ENCODE measurements at regions not wholly inside any gene's neighbourhood (a gene's known extent, or its start where the extent isn't known, plus 50 kb on each side); places are given as distances from the start of the nearest gene placed in this dataset.
"Not testable (repeated sequence)": the region's sequence is repeated elsewhere in the genome, so short reads cannot be mapped to it uniquely, and the experiment has no call there.

DNA sequence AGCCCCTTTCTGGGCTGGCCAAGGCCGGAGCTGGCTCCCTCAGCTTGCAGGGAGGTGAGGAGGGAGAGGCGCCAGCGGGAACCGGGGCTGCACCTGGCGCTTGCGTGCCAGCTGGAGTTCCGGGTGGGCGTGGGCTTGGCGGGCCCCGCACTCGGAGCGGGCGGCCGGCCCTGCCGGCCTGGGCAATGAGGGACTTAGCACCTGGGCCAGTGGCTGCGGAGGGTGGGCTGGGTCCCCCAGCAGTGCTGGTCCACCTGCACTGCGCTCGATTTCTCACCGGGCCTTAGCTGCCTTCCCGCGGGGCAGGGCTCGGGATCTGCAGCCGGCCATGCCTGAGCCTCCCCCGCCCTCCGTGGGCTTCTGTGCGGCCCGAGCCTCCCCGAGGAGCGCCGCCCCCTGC is 331.5 kb upstream of the KYNU start:
- peaks cover 0 to 11% of the 10 kb centered on the region in 2 experiments; a peak in 1 of 4 replicates for H3K4me1 ChIP-seq (ENCODE audit: control insufficient read depth in 1 of 2, insufficient read depth in 2 of 2, low read depth in 1 of 2, low read length in 1 of 2)
- H3K27ac ChIP-seq (ENCODE audit: low read depth in 2 of 2, low read length in 1 of 2); H3K4me3 ChIP-seq (ENCODE audit: low read depth in 2 of 2, low read length in 1 of 2); H3K9ac ChIP-seq; H3F3A ChIP-seq (replicated peaks; ENCODE audit: insufficient read depth); H3K4me2 ChIP-seq; H3K9me3 ChIP-seq; H2AFZ ChIP-seq (ENCODE audit: low read depth); CTCF ChIA-PET; POLR2A ChIA-PET; H3K9me2 ChIP-seq; H3K36me3 ChIP-seq (replicated peaks in 1 of 2; ENCODE audit: control insufficient read depth in 1 of 2, insufficient read depth in 2 of 2, low read length in 1 of 2); H3K27me3 ChIP-seq (ENCODE audit: insufficient read depth); H3K79me2 ChIP-seq (ENCODE audit: insufficient read depth); DNase-seq; H4K20me1 ChIP-seq (ENCODE audit: insufficient read depth): not testable (repeated sequence)
- 80% methylated on average over 1 of the region's 30 CpGs for WGBS (ENCODE audit: low lambda C conversion rate)

DNA sequence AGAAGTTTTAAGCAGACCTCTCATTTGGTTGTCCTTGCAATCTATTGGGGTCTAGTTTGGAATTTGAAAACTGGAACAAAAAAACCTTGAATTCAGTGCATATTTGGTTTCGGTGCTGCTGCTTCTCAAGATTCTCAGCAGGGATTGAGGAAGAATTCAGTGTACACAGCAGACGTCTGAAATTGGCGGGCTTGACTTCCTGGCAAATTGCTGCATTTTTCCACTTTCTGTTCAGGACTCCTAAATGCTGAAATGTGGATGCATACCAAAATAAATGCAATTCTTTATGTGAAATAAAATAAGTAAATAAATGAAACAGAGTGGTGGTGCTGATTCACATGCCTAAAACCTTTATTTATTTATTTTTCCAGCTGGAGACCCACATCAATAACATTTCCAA is 332.4 kb upstream of the KYNU start:
- Histone ChIP-seq H3K9ac (no peak overlapping the region), H3K27me3 (ENCODE audit: insufficient read depth) (no peaks in the 10 kb centered on the region), H3K4me1 (ENCODE audit: control insufficient read depth in 1 of 2, insufficient read depth in 2 of 2, low read depth in 1 of 2, low read length in 1 of 2) (peaks cover 0 to 12% of the 10 kb centered on the region in 2 experiments; a peak in 1 of 4 replicates), H2AFZ (ENCODE audit: low read depth) (no peak overlapping the region), H3K9me3 (no peaks in the 10 kb centered on the region), H3K4me2 (no peak overlapping the region), H3K4me3 (ENCODE audit: low read depth in 2 of 2, low read length in 1 of 2) (no peak overlapping the region), H3K27ac (ENCODE audit: low read depth in 2 of 2, low read length in 1 of 2) (no peak overlapping the region), H3K36me3 (replicated peaks in 1 of 2; ENCODE audit: control insufficient read depth in 1 of 2, insufficient read depth in 2 of 2, low read length in 1 of 2) (no peaks in the 10 kb centered on the region), H3F3A (replicated peaks; ENCODE audit: insufficient read depth) (no peaks in the 10 kb centered on the region), H3K9me2 (no peaks in the 10 kb centered on the region), H4K20me1 (ENCODE audit: insufficient read depth) (no peaks in the 10 kb centered on the region), H3K79me2 (ENCODE audit: insufficient read depth) (no peaks in the 10 kb centered on the region)
- ChIA-PET CTCF (no interaction called here), POLR2A (no interaction called here)
- no peak for DNase-seq
- TF ChIP-seq MEF2A (IDR thresholded peaks at IDR 0.05; ENCODE audit: borderline replicate concordance, low read depth): no peak
- WGBS (ENCODE audit: low lambda C conversion rate): 72% methylated on average over 3 of the region's 3 CpGs

DNA sequence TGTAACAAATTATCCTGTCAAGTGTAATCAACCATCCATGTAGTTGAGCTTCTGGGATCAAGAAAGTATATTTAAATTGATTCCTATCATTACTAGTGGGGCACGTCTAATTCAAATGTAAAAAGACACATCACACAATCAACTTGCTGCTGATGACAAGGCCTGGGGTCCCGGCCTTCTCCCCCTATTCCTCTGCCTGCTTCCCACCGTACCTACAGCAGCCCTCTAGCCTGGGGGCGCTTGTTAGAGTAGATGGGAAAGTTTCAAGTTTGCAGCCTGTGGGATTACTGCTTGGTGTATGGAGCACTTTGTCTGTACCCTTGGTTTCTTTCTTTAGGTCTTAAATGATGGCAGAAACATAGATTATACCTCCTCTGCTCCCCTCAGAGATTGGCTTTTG is 333.3 kb upstream of the KYNU start:
- Histone ChIP-seq H3K4me1 (ENCODE audit: control insufficient read depth in 1 of 2, insufficient read depth in 2 of 2, low read depth in 1 of 2, low read length in 1 of 2) (peaks cover 0 to 12% of the 10 kb centered on the region in 2 experiments; a peak in 1 of 4 replicates), H2AFZ (ENCODE audit: low read depth) (no peak overlapping the region), H4K20me1 (ENCODE audit: insufficient read depth) (no peaks in the 10 kb centered on the region), H3K4me3 (ENCODE audit: low read depth in 2 of 2, low read length in 1 of 2) (no peak overlapping the region), H3K4me2 (no peak overlapping the region), H3K9me2 (no peaks in the 10 kb centered on the region), H3K27ac (ENCODE audit: low read depth in 2 of 2, low read length in 1 of 2) (no peak overlapping the region), H3K9me3 (no peaks in the 10 kb centered on the region), H3F3A (replicated peaks; ENCODE audit: insufficient read depth) (no peaks in the 10 kb centered on the region), H3K9ac (no peak overlapping the region), H3K79me2 (ENCODE audit: insufficient read depth) (no peaks in the 10 kb centered on the region), H3K27me3 (ENCODE audit: insufficient read depth) (no peaks in the 10 kb centered on the region), H3K36me3 (replicated peaks in 1 of 2; ENCODE audit: control insufficient read depth in 1 of 2, insufficient read depth in 2 of 2, low read length in 1 of 2) (no peaks in the 10 kb centered on the region)
- no peak for DNase-seq
- 40% methylated on average over 4 of the region's 4 CpGs for whole genome bisulfite sequencing (ENCODE audit: low lambda C conversion rate)
- ChIA-PET CTCF (no interaction called here), POLR2A (no interaction called here)
- no peak for TF ChIP-seq TAF1 (IDR thresholded peaks at IDR 0.05; ENCODE audit: borderline replicate concordance, low read depth, low read length)

DNA sequence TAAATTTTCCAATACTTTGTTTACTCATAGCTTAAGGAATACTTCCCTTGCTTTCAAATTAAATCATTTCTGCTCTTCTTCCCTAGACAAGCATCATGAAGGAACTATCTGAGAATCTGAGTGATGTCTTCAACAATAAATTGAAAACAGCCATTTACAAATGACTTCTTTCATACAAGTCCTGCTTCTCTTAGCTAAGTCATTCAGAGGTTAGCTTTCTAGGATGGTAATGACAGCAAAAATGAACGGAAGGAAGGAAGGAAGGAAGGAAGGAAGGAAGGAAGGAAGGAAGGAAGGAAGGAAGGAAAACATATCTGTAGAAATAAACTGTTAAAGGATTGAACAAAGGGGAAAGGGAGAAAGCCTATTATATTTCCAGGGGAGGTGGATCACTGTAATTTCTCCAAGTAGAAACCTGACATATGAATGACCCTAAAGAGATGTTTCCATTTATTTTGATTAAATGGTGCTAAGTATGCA is 335.0 kb upstream of the KYNU start:
- H3K9ac ChIP-seq: no peak overlapping the region
- H3K79me2 ChIP-seq (ENCODE audit: insufficient read depth): no peaks in the 10 kb centered on the region
- no peaks in the 10 kb centered on the region for H3K27me3 ChIP-seq (ENCODE audit: insufficient read depth)
- H3K4me3 ChIP-seq (ENCODE audit: low read depth in 2 of 2, low read length in 1 of 2): no peak overlapping the region
- no peaks in the 10 kb centered on the region for H3K9me2 ChIP-seq
- H4K20me1 ChIP-seq (ENCODE audit: insufficient read depth): no peaks in the 10 kb centered on the region
- H3K4me1 ChIP-seq (ENCODE audit: control insufficient read depth in 1 of 2, insufficient read depth in 2 of 2, low read depth in 1 of 2, low read length in 1 of 2): peaks cover 0 to 12% of the 10 kb centered on the region in 2 experiments; a peak in 1 of 4 replicates
- no peaks in the 10 kb centered on the region for H3K9me3 ChIP-seq
- no peak for DNase-seq
- ChIA-PET CTCF (interaction anchor here (0.5 kb wide), 1 partner anchor 41 kb away, joined by 4 read pairs; no protein-coding TSS in a partner anchor), POLR2A (no interaction called here)
- no peak overlapping the region for H3K27ac ChIP-seq (ENCODE audit: low read depth in 2 of 2, low read length in 1 of 2)
- no peak overlapping the region for H3K4me2 ChIP-seq
- no peaks in the 10 kb centered on the region for H3F3A ChIP-seq (replicated peaks; ENCODE audit: insufficient read depth)
- H3K36me3 ChIP-seq (replicated peaks in 1 of 2; ENCODE audit: control insufficient read depth in 1 of 2, insufficient read depth in 2 of 2, low read length in 1 of 2): no peaks in the 10 kb centered on the region
- WGBS (ENCODE audit: low lambda C conversion rate): 32% methylated on average over 1 of the region's 1 CpG
- no peak overlapping the region for H2AFZ ChIP-seq (ENCODE audit: low read depth)
- TF ChIP-seq RFX5 (IDR thresholded peaks at IDR 0.05; ENCODE audit: low read length): no peak
- TF ChIP-seq RXRA (IDR thresholded peaks at IDR 0.05; ENCODE audit: borderline replicate concordance, low read depth): no peak
- TF ChIP-seq, protein P1, sequence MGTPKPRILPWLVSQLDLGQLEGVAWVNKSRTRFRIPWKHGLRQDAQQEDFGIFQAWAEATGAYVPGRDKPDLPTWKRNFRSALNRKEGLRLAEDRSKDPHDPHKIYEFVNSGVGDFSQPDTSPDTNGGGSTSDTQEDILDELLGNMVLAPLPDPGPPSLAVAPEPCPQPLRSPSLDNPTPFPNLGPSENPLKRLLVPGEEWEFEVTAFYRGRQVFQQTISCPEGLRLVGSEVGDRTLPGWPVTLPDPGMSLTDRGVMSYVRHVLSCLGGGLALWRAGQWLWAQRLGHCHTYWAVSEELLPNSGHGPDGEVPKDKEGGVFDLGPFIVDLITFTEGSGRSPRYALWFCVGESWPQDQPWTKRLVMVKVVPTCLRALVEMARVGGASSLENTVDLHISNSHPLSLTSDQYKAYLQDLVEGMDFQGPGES (IDR thresholded peaks at IDR 0.05; ENCODE audit: low read depth, low read length): no peak
- no peak for TF ChIP-seq TAF1 (IDR thresholded peaks at IDR 0.05; ENCODE audit: borderline replicate concordance, low read depth, low read length)
- TF ChIP-seq, protein P2, sequence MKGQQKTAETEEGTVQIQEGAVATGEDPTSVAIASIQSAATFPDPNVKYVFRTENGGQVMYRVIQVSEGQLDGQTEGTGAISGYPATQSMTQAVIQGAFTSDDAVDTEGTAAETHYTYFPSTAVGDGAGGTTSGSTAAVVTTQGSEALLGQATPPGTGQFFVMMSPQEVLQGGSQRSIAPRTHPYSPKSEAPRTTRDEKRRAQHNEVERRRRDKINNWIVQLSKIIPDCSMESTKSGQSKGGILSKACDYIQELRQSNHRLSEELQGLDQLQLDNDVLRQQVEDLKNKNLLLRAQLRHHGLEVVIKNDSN (IDR thresholded peaks at IDR 0.05; ENCODE audit: borderline replicate concordance, low read depth): no peak
- TF ChIP-seq, protein P3, sequence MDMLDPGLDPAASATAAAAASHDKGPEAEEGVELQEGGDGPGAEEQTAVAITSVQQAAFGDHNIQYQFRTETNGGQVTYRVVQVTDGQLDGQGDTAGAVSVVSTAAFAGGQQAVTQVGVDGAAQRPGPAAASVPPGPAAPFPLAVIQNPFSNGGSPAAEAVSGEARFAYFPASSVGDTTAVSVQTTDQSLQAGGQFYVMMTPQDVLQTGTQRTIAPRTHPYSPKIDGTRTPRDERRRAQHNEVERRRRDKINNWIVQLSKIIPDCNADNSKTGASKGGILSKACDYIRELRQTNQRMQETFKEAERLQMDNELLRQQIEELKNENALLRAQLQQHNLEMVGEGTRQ (IDR thresholded peaks at IDR 0.05; ENCODE audit: borderline replicate concordance, low read depth, low read length): no peak
- TF ChIP-seq NFIC (IDR thresholded peaks at IDR 0.05; ENCODE audit: borderline replicate concordance): no peak
- TF ChIP-seq, protein P4, sequence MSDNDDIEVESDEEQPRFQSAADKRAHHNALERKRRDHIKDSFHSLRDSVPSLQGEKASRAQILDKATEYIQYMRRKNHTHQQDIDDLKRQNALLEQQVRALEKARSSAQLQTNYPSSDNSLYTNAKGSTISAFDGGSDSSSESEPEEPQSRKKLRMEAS (IDR thresholded peaks at IDR 0.05; ENCODE audit: low read depth): no peak
